ENCODE measurements at regions not wholly inside any gene's neighbourhood (a gene's known extent, or its start where the extent isn't known, plus 50 kb on each side); places are given as distances from the start of the nearest gene placed in this dataset.

DNA sequence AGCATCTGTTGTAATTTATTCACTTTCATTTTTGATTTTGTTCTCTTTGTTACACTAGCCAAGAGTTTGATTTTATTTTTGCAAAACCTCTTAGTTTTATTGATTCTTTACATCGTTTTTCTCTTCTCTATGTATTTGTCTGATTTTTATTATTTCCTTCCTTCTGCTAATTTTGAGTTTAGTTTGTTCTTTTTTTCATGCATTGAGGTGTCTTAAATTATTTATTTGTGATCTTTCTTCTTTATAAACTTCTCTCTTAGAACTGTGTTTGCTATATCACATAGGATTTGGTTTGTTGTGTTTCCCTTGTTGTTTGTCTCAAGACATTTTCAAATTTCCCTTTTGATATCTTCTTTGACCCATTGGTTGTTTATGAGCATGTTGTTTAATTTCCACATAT lies 51.7 kb upstream of the NFKBIA start:
- no peak for DNase-seq

DNA sequence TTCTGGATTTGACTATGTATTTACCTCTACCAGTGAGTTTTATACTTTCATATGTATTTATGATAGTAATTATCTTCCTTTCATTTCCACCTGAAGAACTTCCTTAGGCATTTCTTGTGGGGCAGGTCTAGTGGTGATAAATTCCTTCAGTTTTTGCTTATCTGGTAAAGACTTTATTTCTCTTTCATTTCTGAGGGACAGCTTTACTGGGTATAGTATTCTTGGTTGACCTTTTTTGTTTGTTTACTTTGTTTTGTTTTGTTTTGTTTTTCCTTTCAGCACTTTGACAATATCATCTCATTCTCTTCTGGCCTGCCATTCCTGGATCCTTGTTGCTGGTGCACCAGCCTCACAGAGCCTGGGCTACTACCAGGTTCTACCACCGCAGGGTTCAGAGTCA lies 53.9 kb upstream of the NFKBIA start:
- no peak for DNase-seq

DNA sequence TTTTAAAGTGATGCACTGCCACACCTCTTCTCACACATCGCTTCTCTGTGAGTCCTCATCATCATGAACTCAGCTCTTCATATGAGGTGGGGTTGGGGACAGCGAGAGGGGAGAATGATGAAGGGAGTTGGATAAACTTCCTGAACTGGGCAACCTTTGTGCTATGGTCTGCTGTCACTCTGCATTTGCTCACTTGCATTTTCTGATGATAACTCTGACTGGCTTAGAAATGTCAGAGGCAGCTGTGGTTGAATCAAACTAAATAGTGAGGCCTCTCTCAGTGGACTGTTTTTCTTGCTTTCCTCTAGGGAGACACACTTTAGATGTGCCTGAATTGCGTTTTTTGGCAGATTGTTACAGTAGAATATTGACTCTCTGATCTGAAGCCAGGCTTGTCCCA lies 55.2 kb upstream of the NFKBIA start:
- no peak for DNase-seq

- DNase-seq, result peak; percentile 21
These were observed 63.2 kb upstream of the INSM2 start for GRCh38 chr14:35470755-35471154.

DNA sequence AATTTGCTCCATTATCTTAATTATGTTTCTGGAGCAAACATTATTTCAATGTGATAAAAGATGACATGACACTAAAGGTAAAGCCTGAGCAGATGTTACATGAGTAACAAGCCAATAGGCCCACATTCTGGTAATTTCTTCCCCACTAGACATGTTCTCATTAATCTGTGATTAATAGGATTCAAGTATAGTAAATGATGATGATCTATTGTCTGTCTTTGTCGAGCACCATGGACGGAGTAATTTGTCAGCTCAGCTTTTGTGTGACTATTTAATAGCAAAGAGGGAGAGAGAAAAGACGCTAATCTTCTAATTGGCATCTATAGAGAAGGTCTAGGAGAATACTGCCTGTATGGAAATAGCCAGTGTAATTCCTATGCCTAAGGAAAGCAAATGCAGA lies 62.2 kb upstream of the INSM2 start:
- DNase-seq, result no peak

GRCh38 chr14:35474323-35474722 lies 59.6 kb upstream of the INSM2 start:
- DNase-seq, result no peak

- DNase-seq, result no peak
These were observed 53.7 kb upstream of the INSM2 start for GRCh38 chr14:35480119-35480769.

GRCh38 chr14:35482994-35483515 lies 50.9 kb upstream of the INSM2 start:
- no peak for DNase-seq
